Medulla oblongata (tissue), 1 donor: ENCODE measurements at regions not wholly inside any gene's neighbourhood (a gene's known extent, or its start where the extent isn't known, plus 50 kb on each side); places are given as distances from the start of the nearest gene placed in this dataset.
A peak's percentile ranks its signal among the peaks of the same experiment; 100 is the strongest.

Experiments
- DNase-seq: peaks from one replicate; pipeline ENCODE4 v3.0.0-alpha.2; 2015; ENCODE audit errors: extremely low spot score

DNA sequence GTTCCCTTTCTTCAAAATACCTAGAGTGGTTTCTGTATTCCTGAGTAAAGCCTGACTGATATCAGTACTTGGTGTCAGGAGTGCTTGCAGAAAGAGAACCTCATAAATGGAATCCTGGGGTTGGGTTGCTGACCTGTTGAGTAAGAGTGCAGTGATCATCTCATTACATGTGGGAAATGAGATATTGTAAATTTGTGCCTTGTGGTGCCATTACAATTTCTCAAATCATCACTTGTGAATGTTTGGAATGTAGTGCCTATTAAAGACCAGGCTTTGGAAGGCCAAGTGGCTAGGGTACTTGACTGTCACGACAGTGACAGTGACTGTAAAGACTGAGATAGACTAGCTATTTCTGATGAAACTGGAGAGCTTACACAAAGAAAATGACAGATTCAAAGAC lies 176.7 kb upstream of the CTTNBP2NL start:
- DNase-seq, result no peak

DNA sequence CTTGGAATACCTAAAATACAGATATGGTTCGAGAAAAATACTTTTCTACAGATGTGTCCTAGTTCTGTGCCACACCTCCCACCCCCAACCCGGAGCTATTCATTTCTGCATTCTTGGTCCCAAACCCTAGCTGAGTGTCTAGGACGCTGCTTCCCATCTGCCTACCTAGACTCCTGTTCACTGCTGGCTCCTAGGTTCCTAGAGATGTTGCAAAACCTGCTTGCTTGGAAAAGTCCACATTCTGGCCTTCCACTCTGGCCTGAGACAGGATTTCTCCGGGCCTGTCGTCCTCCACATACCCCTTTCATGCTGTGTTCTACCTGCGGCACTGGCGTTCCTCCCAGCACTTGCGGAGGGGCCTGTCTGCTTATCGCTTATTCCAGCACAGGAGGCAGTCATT lies 165.8 kb upstream of the CTTNBP2NL start:
- DNase-seq, result no peak

DNA sequence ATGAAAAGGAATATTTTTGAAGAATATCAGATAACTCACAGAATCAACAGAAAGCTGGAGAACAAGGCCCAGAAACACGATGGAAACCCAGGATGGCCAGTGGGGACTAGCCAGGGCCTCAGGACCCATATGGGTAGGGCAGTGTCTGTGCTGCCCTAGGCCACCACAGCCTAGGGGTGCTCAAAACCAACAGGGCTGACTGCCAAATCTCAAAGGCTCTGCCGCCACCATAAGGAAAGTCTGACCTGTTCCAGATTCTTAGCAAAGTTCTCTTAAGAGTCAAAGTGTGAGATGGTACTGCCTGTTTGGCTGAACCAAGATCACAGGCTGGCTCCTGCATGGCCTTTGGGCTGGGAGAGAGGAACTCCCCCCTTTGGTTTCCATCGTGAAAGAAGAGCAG lies 164.7 kb upstream of the CTTNBP2NL start:
- DNase-seq, result no peak

DNA sequence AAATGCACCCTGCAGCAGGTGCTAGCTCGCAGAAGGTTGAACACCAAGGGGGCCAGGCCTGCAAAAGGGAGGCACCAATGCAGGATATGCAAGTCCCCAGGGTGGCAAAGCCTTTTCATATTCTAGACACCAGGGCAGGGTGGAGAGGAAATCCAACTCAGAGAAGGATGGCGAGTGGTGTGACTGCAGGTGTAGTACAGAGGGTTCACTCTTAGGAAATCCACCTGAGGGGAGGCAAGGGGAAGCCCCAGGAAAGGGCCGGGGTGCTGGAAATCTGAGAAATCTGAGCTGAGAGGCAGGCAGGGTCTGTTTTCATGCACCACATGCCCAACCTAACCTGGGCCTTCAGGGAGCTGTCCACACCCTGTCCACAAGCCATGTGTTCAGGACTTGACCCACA lies 163.2 kb upstream of the CTTNBP2NL start:
- no peak for DNase-seq

DNA sequence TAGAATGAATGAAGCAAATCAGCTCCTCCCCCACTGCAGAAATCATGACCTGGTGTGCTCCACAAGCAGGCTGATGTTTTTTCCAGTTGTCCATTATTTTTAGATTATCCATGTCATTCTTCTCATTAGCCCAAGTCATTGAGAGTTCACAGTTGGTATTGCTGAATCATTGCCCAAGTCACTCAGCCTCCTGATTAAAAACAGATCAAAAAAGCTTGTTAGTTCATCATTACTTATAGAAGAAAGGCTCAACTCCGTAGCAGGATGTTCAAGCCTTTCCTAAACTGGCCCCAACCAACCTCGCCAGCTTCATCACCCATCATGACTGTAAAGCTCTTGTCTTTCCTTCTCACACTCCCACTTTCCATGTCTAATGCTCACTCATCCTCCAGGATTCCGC lies 161.3 kb upstream of the CTTNBP2NL start:
- no peak for DNase-seq

DNA sequence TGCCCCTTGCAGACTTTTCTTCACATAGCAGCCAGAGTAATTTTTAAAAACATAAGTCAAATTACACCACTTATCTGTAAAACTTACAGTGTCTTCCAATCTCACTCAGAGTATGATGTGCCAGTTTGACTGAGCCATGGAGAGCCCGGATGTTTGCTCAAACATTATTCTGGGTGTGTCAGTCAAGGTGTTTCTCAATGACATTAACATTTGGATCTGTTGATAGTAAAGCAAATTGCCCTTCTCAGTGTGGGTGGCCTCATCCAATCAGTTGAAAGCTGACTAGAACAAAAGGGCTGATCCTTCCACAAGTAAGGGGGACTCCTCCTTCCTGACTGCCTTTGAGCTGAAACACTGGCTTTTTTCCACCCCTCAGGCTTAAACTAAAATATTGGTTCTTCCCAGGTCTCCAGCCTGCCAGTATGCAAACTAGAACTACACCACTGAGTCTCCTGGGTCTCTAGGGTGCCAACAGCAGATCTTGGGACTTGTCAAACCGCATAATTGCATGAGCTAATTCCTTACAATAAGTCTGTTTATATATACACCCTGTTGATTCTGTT lies 157.9 kb upstream of the CTTNBP2NL start:
- DNase-seq, result no peak

DNA sequence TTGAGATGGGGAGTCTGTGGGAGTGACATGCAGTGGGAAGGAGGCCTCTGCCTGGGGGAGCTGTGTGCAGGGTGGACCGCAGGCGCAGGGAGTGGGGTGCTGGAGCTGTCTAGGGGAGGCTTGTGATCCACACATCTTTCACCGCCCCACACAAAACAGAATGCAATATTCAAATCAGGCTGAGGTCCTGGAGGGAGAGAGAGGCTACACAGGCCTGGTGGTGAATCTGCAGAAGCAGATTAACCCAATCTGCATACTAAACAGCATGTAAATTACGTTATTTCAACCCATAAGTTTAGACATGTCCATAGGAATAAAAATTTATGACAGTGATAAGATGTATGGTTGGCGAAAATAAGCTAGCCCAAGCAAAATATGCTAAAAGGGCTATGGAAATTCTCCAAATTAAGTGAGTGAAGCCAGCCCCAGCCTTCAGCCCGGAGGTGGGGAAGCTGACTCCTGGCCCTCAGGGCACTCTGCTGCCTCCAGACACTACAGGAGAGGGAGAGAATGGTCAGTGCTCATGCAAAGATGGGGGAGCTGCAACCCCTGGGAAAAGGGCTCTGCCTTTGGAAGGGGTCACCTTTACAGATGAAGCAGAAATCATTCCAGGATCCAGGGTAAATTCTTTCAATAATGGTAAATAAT lies 156.2 kb upstream of the CTTNBP2NL start:
- DNase-seq, result no peak

DNA sequence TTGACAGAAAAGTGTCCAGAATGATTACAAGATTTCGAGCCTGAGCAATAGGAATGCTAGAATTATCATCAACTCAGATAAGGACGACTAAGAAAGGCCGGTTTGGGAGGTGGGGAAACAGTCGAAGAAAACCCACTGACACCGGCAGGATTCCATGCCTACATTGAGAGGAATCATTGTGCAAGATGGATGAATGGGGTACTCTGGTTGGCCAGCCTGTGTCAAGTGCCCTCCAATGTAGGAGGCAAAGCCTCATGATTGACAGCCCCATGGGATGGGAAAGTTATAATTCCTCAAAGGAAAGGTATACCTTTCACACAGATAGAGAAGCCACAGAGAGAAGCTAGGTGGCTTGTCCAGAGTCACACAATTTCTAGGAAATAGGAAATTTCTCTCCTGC lies 153.5 kb upstream of the CTTNBP2NL start:
- DNase-seq, result no peak

DNA sequence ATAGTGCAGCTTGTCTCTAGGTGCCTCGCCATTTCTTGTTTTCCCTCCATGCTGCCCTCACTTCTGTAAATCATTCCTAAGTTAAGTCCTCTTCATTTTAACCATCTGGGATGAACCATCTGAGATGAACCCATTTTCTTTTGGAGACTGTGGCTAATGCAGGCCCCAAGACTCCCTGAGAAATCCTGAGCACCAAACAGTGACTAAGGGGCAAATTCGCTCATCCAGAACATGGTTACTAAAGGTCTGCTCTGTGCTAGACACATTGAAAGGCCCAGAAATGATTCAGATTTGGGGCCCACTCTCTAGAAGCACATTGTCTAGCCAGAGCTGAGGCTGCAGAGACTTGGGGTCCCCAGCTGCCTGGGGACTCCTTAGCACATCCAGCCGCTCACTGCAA lies 151.9 kb upstream of the CTTNBP2NL start:
- DNase-seq, result no peak

DNA sequence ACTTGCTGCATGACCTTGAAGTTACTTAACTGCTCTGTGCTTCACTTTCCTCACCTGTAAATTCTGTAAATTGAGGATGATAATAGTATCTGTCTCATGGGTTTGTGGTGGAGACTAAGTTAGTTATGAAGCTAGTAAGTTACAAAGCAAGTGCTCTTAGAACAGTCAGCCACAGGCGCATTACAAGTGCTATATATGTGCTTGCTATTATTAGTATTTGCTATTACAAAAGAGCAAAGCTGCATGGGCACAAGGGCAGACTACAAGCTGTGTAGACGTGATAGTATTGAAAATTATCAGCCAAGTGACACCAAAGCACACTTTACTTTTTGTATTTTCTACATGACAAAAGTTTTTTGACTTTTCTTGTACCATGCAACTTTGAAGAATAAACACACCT lies 150.9 kb upstream of the CTTNBP2NL start:
- DNase-seq, result no peak

DNA sequence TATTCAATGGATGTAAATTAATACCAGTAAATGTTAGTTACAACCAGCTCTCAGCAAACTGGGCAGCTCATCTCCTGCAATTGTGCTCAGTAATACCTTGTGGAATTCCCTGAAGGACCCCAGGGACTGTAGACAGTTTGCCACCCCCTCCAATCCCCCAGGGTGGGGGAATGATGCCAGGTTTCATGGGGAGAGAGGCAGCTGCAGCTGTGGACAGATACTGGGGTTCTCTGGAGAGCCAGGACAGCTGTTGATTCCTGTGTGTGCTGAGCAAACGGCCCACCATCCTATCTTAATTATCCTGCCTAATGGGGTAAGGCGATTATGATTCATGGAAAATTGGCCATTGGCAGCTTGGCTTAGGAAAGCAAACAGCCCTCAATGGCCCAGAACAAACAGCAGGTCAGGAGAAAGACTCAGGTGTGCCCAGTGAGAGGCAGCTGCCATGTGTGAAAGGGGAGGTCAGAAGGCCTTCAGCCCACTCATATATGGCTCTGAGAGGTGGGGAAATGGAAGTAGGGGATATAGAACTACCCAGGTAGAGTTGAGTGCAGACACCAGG lies 148.9 kb upstream of the CTTNBP2NL start:
- DNase-seq, result no peak

DNA sequence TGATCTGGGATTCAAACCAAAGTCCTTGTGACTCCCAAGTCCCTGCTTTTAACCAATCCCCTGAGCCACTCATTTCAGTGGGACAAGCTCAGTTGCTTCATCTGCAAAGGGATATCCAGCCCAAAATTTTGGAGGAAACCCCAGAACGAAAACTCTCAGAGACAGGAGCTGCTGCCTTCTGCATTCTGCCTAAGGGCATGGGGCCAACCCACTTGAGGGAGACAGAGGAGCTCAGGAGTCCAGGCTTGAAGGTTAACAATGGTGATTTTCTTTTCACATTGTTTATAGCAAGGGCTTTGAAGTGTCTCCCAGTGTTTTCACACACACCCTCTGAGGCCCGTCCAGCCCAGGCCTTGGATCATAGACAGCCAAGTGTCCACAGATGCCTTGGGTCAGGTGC lies 148.1 kb upstream of the CTTNBP2NL start:
- peak; percentile 13 for DNase-seq

DNA sequence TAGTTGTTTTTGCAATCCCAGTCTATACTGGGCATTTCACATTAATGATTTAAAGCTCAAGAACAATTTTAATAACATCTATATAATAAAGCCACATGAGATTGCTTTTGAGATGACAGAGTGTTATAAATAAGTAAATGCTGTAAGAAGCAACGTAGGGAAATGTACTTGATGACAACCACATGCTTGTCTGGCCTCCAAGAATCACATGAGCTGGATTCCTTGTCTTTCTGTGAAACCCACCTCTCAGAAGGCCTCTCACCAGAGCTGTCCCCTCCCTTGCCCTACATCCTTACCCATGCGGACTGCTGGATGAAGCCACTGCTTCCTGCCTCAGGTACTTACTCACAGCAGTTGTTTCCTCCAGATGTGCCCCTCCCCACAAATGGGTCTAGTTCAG lies 145.1 kb upstream of the CTTNBP2NL start:
- DNase-seq, result no peak

DNA sequence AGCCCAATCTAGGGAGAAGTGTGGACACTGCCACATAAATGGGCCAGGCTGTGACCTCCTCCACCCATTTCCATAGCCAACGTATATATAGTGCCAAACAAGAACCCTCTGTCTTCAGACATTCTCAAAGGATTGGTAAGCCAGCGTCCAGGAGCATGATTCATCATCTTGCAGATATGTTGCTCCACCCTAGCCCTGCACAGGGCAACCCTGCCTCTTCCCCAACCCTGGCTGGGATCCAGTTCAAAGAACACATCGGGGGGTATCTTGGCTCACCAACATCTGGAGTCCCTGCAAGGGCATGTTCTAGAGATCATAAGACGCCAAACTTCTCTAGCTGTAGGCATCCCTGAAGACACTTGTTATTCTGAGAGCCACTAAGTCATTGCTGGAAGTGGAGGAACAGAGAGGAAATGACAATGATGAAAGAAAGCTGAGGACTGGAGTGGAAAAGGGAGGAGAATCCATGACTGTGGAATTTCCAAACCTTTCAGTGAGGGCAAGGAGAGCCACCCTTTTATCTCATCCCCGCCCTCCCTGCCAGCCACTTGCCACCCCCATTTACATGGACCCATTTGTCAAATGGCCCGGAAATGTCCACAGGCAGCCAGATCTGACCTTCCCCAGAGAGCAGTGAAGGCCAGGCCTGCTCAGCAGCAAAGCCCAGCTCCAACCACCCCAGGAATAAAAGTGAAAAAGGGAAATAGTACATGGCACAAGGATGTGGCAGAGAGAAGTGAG lies 144.1 kb upstream of the CTTNBP2NL start:
- no peak for DNase-seq

DNA sequence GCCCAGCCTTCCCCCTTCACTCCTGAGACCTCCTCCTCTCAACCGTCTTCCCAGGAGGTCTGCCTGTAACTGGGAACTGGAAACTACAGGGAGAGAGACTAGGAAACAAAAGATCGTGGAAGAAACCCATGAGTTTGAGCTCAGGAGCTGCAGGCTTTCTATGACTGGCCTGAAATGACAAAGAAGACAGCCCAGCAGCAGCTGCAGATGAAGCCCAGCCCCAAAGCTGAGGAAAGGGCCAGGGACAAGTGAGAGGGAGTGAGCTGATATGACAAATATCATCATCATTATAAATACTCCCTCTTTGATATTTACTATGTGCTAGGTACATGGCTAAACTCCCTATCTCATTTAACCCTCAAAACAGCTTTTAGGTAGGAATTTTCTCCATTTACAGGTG lies 142.6 kb upstream of the CTTNBP2NL start:
- DNase-seq, result no peak

DNA sequence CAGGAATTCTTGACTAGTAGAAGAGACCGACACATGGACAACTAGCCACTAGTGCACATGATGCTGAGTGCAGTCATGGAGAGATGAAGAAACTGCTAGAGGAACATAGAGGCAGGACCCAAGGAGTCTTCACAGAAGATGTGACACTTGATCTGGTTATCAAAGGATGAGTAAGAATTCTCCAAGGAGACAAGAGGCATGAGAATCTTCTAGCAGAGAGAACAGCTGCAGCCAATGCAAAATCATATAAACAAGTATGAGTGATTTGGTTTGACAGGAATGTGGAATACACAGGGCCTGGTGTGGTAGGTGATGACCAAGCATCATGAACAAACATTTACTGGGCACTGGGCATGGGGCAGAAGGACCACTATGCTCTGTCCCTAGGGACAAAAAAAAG lies 140.9 kb upstream of the CTTNBP2NL start:
- no peak for DNase-seq

DNA sequence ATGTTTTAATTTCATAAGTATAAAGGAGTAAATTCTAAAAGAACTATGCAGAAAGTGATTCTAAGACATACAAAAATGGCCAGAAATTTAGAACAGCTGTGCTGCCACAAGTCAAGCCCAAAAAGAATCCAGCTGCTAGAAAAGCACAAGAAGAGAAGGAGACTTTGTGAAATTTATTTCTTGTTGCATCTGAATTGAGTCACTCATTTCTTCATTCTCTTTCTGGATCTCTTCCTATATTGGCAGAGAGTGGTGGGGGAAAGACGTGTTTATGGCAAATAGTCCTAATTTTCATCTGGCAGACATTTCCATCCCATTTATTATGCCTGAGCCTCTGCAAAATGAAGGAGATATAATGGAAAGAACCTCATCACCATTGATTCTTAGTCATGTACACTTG lies 139.6 kb upstream of the CTTNBP2NL start:
- DNase-seq, result no peak

DNA sequence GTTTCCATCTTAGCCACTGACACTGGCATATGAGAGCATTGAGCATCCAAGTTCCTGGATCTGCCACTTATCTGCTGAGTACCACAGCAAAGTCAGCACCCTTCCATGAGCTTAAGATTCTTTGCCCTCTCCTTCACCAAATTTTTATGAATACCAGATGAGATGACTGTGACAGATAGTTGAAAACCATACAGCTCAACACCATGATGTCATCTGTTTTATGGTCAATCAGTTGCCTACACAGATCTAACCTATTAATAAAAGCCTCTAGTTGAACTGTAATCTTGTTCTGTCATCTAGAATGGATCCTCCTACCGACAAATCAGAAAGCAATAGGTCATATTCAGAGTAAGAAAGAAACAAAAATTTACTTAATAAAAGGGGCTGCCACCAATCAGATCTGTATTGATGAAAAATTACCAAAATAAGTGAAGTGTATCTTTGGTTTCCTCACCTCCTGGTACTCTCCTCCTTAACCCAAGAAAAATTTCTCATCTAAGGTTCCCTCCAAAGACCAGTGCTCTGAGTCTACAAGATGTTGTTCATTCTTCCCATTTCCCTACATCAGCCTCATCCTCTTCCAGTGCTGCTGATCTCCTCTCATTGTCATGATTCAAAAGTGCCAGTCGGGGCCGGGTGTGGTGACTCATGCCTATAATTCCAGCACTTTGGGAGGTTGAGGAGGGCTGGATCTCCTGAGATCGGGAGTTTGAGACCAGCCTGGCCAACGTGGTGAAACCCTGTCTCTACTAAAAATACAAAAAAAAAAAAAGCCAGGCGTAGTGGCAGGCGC lies 138.8 kb upstream of the CTTNBP2NL start:
- DNase-seq, result no peak

DNA sequence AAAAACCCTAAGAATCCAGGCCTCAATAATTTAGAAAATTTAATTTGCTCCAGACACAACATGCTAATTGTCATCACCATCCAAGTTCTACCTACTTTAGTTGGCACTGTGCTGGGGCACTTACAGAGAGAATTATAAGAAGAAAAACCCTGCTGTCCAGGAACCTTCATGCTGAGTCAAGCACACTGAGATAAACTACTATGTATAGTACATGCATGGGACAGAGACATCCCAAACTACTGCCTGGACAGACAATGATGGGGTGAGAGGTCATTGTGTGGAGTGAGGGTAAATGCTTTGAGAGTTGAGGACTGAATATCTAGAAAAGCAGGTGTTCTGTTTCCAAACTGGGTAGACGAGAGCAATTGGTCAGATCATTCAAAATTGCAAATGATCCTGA lies 135.3 kb upstream of the CTTNBP2NL start:
- no peak for DNase-seq

DNA sequence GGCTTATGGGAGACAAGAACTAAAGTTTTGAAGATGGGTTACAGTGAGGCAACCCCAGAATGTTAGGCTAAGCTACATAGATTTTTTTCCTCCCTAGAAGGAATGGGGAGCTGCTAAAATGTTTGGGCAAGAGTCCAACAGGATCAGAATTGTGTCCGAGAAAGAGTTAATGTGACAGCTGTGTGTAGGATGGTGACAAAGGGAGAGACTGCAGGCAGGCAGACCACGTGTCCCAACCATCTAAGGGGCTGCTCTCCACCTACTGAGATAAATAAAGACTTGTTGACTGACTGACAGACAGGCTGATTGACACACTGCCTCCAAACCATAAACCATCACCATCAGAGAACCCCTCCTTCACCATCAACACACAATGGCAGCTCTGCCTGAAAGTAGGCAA lies 133.7 kb upstream of the CTTNBP2NL start:
- no peak for DNase-seq

DNA sequence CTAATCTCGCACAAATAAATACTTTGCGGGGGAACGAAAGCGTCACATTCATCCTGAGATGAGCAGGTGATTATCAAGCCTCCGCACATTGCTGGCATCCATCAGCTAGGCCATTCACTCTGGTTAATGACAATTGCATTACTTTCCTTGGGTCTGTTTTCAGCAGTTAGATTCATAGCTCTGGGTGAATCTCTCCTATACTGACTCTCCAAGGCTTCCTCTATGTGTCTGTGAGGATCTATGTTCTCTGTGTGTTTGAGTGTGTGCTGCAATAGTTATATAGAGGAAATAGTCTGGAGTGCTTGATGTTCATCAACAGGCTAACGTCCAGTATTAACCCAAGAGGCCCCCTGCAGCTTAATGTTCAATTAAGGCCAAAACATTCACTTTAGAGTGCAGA lies 133.0 kb upstream of the CTTNBP2NL start:
- no peak for DNase-seq

DNA sequence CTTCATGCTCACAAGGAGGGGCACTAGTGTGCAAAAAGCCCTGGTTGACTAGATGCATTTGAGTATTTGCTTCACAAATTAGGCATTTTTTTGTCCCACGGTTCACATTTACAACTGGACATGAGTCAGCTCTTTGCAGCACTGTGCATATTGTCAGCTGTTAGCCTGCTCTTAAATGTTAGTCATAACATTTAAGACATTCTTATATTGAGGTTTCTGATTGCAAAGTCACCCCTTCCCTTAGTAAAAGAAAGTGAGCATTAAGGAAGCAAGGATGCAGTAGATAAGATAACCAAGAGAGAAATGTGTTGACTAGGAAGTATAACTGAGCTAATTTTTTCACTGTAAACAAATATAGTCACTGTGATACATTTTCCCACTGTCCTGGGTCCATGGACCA lies 132.6 kb upstream of the CTTNBP2NL start:
- no peak for DNase-seq
